PFSK-1 (cell line): ENCODE measurements at regions not wholly inside any gene's neighbourhood (a gene's known extent, or its start where the extent isn't known, plus 50 kb on each side); places are given as distances from the start of the nearest gene placed in this dataset.

Source experiments
- FOXP2 ChIP-seq: optimal IDR thresholded peaks from 2 replicates; pipeline ENCODE3; 2011; ENCODE audit warnings: borderline replicate concordance, control low read depth, inconsistent platforms; ENCODE audit not compliant: insufficient read depth; ENCODE audit errors: extremely low read length, extremely low read depth
- POLR2AphosphoS5 ChIP-seq: IDR thresholded peaks from 2 replicates; pipeline ENCODE4 v1.6.1; 2012; ENCODE audit warnings: low read depth, mild to moderate bottlenecking, control low read depth, low read length, moderate library complexity
- REST ChIP-seq, 2 experiments: IDR thresholded peaks; 2 replicates each; pipeline versions ENCODE4 v1.6.1 to v1.8.0; 2011 to 2012; ENCODE audit warnings: low read depth in 2 of 2, low read length in 2 of 2, control low read depth in 1 of 2, inconsistent platforms in 1 of 2, mild to moderate bottlenecking in 1 of 2, moderate library complexity in 1 of 2; ENCODE audit not compliant: insufficient read depth in 1 of 2
- SIN3A ChIP-seq: IDR thresholded peaks from 2 replicates; pipeline ENCODE4 v1.6.1; 2012; ENCODE audit warnings: mild to moderate bottlenecking, low read length, moderate library complexity, borderline replicate concordance; ENCODE audit not compliant: insufficient read depth
- TAF1 ChIP-seq: IDR thresholded peaks from 2 replicates; pipeline ENCODE4 v1.6.1; 2012; ENCODE audit warnings: low read length, control low read depth, borderline replicate concordance; ENCODE audit not compliant: insufficient read depth

DNA sequence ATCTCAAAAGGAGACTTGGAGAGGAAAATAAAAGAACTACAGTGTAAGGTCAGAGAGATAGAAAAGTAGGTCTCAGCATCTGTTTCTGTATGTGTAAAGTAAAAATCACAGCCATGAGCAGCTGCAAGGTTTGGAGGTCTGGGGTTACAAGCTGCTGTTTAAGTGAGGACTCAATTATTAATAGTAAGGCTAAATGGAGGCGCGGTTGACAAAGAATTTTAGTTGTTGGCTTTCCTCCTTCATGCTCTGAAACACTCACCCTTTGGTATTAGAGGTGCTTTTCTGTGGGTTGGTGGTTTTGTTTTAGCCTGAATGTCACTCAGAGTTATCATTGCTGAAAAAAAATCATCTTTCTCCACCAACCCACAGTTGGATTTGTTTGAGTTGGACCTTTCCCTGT lies 59.8 kb upstream of the HAO2 start:
- TF ChIP-seq TAF1 = no peak

DNA sequence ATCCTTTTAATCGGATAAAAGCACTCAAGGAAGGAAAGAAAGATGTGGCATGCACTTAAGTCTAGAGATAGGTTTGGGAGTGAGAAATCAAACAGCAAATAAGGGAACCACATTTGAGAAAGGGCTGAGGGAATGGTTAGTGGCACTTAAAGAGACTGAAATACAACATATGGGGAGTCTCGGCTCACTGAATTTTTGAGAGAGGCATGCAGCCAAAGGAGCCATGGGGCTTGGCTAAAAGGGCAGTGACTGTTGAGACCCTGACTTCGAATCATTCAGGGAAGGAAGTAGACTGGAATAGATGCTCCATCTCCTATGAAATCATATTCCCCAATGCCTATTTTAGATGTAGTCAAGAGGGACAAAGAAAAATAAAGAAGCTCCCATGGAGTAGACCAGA lies 58.3 kb upstream of the HAO2 start:
- TF ChIP-seq POLR2AphosphoS5 (no peak), TAF1 (no peak), SIN3A (no peak), FOXP2 (no peak), REST (IDR thresholded peaks at IDR 0.05; ENCODE audit: insufficient read depth in 1 of 2, low read depth in 2 of 2, low read length in 2 of 2) (no peak)

DNA sequence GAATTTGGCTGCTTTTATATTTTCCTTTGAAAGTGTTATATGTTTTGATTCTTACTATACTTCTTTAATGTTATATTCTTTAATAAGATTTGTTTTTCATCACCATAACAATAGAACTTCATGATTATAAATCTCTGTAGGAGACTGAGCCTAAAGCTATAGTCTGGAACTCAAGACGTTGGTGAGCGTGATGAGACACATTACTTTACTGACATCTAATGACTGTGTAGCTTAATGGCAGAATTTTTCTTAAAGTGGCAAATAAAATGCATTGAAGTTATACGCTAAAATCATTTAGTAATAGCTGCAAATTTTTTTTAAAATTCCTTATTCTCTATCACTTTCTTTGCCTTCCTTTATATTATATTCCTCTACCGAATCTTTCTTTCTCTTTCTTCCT lies 56.1 kb upstream of the HAO2 start:
- no peak for TF ChIP-seq FOXP2
- no peak for TF ChIP-seq REST (IDR thresholded peaks at IDR 0.05; ENCODE audit: insufficient read depth in 1 of 2, low read depth in 2 of 2, low read length in 2 of 2)
- no peak for TF ChIP-seq TAF1
- no peak for TF ChIP-seq SIN3A
- no peak for TF ChIP-seq POLR2AphosphoS5

DNA sequence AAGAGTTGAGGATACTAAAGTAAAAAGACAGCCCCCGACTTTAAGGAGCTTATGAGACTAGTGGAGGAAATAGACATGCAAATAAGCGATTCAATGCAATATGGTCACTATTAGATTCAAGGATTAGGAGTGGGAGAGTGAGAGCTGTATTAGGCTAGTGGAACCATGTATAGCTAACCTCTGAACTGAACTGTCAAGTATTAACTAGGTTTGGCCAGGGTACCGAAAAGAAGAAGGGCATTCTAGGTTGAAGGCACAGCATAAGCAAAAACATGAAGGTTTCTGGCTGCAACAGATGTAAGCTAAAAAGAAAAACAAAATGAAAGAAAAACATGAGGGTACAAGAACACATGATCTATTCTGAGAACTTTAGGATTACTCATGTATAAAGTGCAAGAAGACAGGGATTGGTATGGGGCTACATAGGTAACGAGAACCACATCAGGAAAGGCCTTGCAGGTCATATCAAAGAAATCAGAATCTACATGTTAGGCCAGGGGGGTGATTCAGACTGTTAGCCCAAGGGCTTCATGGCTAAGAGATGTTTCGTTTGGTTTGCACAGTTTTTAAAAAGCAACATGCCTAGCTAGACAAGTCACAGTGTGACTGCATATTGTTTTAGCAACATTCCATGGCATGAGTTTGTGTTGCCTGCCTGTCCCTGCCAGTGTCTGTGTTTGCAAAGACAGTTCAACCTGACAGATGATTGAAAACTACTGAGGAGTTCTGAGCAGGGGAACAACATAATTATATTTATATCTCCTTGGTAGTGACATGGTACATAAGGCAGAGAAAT lies 54.4 kb upstream of the HAO2 start:
- TF ChIP-seq FOXP2 (no peak), REST (IDR thresholded peaks at IDR 0.05; ENCODE audit: insufficient read depth in 1 of 2, low read depth in 2 of 2, low read length in 2 of 2) (no peak)

DNA sequence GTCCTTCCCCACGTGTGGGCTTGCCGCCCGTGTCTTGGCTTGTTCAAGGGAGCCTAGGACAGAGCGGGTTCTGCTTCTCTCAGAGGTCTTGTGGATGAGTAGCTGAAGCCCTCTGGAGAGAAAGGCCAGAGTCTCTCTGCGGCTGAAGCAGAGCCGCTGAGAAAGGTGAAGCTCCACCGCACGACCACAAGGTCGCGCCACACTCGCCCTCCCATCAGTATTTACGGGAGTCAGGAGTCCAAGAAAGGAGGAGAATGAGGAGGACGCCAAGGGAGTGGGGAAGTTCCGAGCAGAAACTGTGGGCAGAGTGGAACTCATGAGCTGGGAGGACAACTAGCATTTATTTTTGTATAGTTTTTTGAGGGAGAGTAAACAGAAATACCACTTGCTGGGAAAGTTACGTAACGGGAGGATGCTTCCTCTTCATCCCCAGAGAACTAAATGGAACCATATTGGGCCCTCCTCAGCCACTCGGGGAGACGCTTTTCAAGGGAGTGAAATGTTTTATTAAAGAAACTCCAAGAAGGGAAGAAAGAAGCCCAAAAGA lies 51.6 kb upstream of the HAO2 start:
- no peak for TF ChIP-seq FOXP2
- TF ChIP-seq POLR2AphosphoS5 = no peak

DNA sequence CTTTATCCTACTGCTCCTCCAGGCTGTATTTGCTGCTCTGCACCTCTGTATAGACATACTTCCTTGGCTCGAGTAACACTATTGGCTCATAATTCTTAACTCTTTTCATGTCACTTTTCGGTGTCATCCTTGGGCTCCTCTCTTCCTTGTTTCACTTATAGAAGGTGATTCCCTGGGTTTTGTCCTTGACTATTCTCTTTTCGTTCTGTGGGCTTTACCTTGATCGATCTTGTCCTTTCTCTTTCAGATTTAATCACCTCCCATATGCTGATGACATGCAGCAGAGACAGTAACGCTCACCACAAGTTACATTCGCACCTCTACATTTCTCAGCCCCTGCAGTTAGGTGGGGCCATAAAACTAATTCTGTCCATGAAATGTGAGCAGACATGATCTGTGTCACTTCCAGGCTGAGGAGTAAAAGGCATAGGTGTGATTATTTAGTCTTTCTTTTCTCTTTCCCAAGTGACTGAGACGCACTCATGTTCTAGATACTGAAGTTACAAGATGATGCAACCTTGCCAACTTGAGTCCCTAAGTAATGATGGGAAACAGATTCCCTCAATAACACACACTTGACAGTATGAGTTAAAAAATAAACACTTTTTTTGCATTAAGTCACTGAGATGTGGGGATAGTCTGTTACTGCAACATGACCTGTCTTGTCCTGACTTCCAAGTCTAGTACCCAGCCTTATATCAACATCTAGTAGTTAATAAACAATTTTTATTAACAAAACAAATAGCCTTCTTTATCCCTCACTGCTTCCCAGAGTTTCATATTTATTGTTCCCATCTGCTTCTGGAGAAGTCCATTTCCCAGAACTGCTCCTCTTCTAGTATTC lies 49.9 kb upstream of the HAO2 start:
- no peak for TF ChIP-seq POLR2AphosphoS5
